Stimulated activated naive CD8-positive, alpha-beta T cell treated with anti-CD3 and anti-CD28 coated beads, Interleukin-15, Interleukin-2, amounts not matched to agents 100 ng/mL and 50 ng/mL, for 24 hours (primary cell): ENCODE measurements at regions not wholly inside any gene's neighbourhood (a gene's known extent, or its start where the extent isn't known, plus 50 kb on each side); places are given as distances from the start of the nearest gene placed in this dataset.

Source experiments
- H3K27ac Mint-ChIP-seq: one replicate; pipeline ENCODE4 v1.8.0; 2021; ENCODE audit warnings: mild to moderate bottlenecking, mixed read lengths
- H3K27me3 Mint-ChIP-seq: one replicate; pipeline ENCODE4 v1.8.0; 2021; ENCODE audit warnings: mixed read lengths
- H3K36me3 Mint-ChIP-seq: one replicate; pipeline ENCODE4 v1.8.0; 2021; ENCODE audit warnings: low read depth, mixed read lengths
- H3K4me1 Mint-ChIP-seq: one replicate; pipeline ENCODE4 v1.8.0; 2021; ENCODE audit warnings: low read depth, mixed read lengths
- H3K4me3 Mint-ChIP-seq: one replicate; pipeline ENCODE4 v1.8.0; 2021; ENCODE audit warnings: mild to moderate bottlenecking, mixed read lengths
- H3K9me3 Mint-ChIP-seq: one replicate; pipeline ENCODE4 v1.8.0; 2021; ENCODE audit warnings: mixed read lengths

- Mint-ChIP-seq H3K4me1 (no peaks in the 10 kb centered on the region), H3K27ac (no peak overlapping the region)
Observed at GRCh38 chr5:145157841-145158240, 677.3 kb downstream of the PRELID2 start.

DNA sequence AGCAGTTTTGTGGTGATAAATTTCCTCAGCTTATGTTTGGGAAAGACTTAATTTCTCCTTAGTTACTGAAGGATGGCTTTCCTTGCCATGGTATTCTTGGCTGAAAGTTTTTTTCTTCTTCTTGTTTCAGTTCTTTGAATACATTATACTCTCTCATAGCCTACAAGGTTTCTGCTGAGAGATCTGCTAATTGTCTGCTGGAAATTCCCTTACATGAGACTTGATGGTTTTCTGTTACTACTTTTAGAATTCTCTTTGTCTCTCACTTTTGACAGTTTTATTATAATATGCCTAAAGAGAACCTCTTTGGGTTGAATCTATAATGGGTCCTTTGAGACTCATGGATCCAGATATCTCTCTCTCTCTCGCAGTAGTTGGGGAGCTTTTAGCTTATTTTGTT is 693.6 kb downstream of the PRELID2 start:
- no peaks in the 10 kb centered on the region for H3K27me3 Mint-ChIP-seq
- H3K36me3 Mint-ChIP-seq: no peaks in the 10 kb centered on the region
- no peak overlapping the region for H3K4me3 Mint-ChIP-seq
- peaks cover 3% of the 10 kb centered on the region for H3K9me3 Mint-ChIP-seq
- no peaks in the 10 kb centered on the region for H3K4me1 Mint-ChIP-seq
- H3K27ac Mint-ChIP-seq: no peak overlapping the region

More at GRCh38 chr5:145157841-145158240, 677.3 kb downstream of the PRELID2 start:
- no peaks in the 10 kb centered on the region for H3K36me3 Mint-ChIP-seq
- no peaks in the 10 kb centered on the region for H3K9me3 Mint-ChIP-seq
- no peaks in the 10 kb centered on the region for H3K27me3 Mint-ChIP-seq
- H3K4me3 Mint-ChIP-seq: no peak overlapping the region

- H3K27ac Mint-ChIP-seq: no peak overlapping the region
- peaks cover 4% of the 10 kb centered on the region for H3K9me3 Mint-ChIP-seq
- H3K36me3 Mint-ChIP-seq: no peaks in the 10 kb centered on the region
- no peaks in the 10 kb centered on the region for H3K4me1 Mint-ChIP-seq
- H3K27me3 Mint-ChIP-seq: no peaks in the 10 kb centered on the region
- no peak overlapping the region for H3K4me3 Mint-ChIP-seq
Observed at GRCh38 chr5:145130996-145131395, 704.1 kb downstream of the PRELID2 start.

GRCh38 chr5:145129797-145130196 is 705.3 kb downstream of the PRELID2 start:
- Mint-ChIP-seq H3K4me1 (no peaks in the 10 kb centered on the region), H3K27me3 (no peaks in the 10 kb centered on the region), H3K36me3 (no peaks in the 10 kb centered on the region), H3K9me3 (peaks cover 4% of the 10 kb centered on the region), H3K4me3 (no peak overlapping the region), H3K27ac (no peak overlapping the region)

- Mint-ChIP-seq H3K9me3 (no peaks in the 10 kb centered on the region), H3K36me3 (no peaks in the 10 kb centered on the region), H3K27me3 (no peaks in the 10 kb centered on the region), H3K4me3 (no peak overlapping the region), H3K4me1 (no peaks in the 10 kb centered on the region), H3K27ac (no peak overlapping the region)
Observed at GRCh38 chr5:145124806-145125205, 710.3 kb downstream of the PRELID2 start.

DNA sequence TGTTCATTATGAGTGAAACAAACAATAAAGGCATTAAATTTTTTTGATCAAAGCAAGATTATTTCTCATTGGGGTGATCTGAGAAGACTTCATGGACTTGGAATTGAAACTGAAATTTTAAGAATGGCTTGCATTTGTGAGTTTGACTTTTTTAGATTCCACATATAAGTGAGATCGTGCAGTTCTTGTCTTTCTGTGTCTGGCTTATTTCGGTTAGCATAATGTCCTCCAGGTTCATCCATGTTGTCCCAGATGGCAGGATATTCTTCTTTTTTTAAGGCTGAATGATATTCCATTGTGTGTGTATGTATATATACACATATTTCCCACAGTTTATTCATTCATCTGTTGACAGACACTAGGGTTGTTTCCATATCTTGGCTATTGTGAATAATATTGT is 716.5 kb downstream of the PRELID2 start:
- no peaks in the 10 kb centered on the region for H3K27me3 Mint-ChIP-seq
- H3K27ac Mint-ChIP-seq: no peak overlapping the region
- H3K9me3 Mint-ChIP-seq: peaks cover under 1% of the 10 kb centered on the region
- H3K4me1 Mint-ChIP-seq: no peaks in the 10 kb centered on the region
- H3K4me3 Mint-ChIP-seq: no peak overlapping the region
- no peaks in the 10 kb centered on the region for H3K36me3 Mint-ChIP-seq

GRCh38 chr5:145118127-145118526 is 717.0 kb downstream of the PRELID2 start:
- Mint-ChIP-seq H3K4me1 (no peaks in the 10 kb centered on the region), H3K27me3 (no peaks in the 10 kb centered on the region), H3K27ac (no peak overlapping the region), H3K9me3 (peaks cover 3% of the 10 kb centered on the region), H3K36me3 (no peaks in the 10 kb centered on the region), H3K4me3 (no peak overlapping the region)

GRCh38 chr5:145117285-145117684 is 717.9 kb downstream of the PRELID2 start:
- H3K9me3 Mint-ChIP-seq: peaks cover 3% of the 10 kb centered on the region
- no peak overlapping the region for H3K27ac Mint-ChIP-seq
- no peaks in the 10 kb centered on the region for H3K27me3 Mint-ChIP-seq
- no peak overlapping the region for H3K4me3 Mint-ChIP-seq
- no peaks in the 10 kb centered on the region for H3K36me3 Mint-ChIP-seq
- no peaks in the 10 kb centered on the region for H3K4me1 Mint-ChIP-seq

DNA sequence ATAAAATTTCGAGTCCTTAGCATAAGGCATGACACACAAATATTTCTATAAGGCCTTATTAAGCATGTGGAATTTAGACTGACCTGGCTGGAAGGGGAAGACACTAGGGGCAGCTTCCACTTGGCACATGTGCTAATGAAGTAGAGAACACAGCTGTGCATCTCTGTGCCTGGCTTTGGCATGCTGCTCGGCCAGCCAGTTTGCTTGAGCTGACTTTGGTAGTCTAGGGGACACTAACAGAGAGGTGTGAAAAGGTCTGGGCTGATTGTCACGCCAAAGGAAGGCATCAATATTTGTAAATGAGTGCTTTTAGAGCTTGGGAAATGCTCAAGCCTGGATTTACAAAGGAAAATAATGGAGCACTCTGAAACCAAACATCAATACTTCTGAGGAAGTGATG is 723.7 kb downstream of the PRELID2 start:
- peaks cover 9% of the 10 kb centered on the region for H3K9me3 Mint-ChIP-seq
- H3K4me1 Mint-ChIP-seq: no peaks in the 10 kb centered on the region
- H3K27me3 Mint-ChIP-seq: no peaks in the 10 kb centered on the region
- no peak overlapping the region for H3K27ac Mint-ChIP-seq
- H3K36me3 Mint-ChIP-seq: no peaks in the 10 kb centered on the region
- no peak overlapping the region for H3K4me3 Mint-ChIP-seq

DNA sequence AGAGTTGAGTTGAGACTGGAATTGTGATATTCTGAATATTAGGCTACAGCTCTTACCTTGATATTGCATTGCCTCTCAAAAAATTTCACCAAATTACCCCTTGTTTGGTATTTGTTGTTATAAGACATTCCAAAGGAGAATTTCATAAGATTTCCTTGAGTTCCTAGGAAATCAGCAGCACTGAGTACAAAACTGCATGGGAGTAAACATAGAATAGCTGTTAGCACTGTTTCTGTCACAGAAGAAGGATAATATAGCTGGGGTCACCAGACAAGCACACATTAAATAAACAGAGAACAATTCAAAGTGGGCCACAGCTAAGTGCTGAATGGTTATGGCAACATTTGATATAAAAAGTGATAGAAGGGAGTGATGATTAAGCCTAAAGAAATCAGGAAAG is 724.3 kb downstream of the PRELID2 start:
- no peak overlapping the region for H3K27ac Mint-ChIP-seq
- H3K4me3 Mint-ChIP-seq: no peak overlapping the region
- no peaks in the 10 kb centered on the region for H3K4me1 Mint-ChIP-seq
- H3K27me3 Mint-ChIP-seq: no peaks in the 10 kb centered on the region
- H3K36me3 Mint-ChIP-seq: no peaks in the 10 kb centered on the region
- peaks cover 11% of the 10 kb centered on the region for H3K9me3 Mint-ChIP-seq

GRCh38 chr5:145110181-145110580 is 725.0 kb downstream of the PRELID2 start:
- no peak overlapping the region for H3K4me3 Mint-ChIP-seq
- peaks cover 13% of the 10 kb centered on the region for H3K9me3 Mint-ChIP-seq
- no peak overlapping the region for H3K27ac Mint-ChIP-seq
- no peaks in the 10 kb centered on the region for H3K27me3 Mint-ChIP-seq
- no peaks in the 10 kb centered on the region for H3K36me3 Mint-ChIP-seq
- H3K4me1 Mint-ChIP-seq: no peaks in the 10 kb centered on the region

GRCh38 chr5:145105384-145105783 is 729.8 kb downstream of the PRELID2 start:
- H3K36me3 Mint-ChIP-seq: no peaks in the 10 kb centered on the region
- peaks cover 10% of the 10 kb centered on the region for H3K9me3 Mint-ChIP-seq
- H3K27ac Mint-ChIP-seq: no peak overlapping the region
- no peak overlapping the region for H3K4me3 Mint-ChIP-seq
- no peaks in the 10 kb centered on the region for H3K27me3 Mint-ChIP-seq
- H3K4me1 Mint-ChIP-seq: no peaks in the 10 kb centered on the region

GRCh38 chr5:145104106-145104505 is 731.0 kb downstream of the PRELID2 start:
- no peaks in the 10 kb centered on the region for H3K4me1 Mint-ChIP-seq
- H3K4me3 Mint-ChIP-seq: no peak overlapping the region
- H3K36me3 Mint-ChIP-seq: no peaks in the 10 kb centered on the region
- H3K27ac Mint-ChIP-seq: no peak overlapping the region
- H3K9me3 Mint-ChIP-seq: peaks cover 10% of the 10 kb centered on the region
- no peaks in the 10 kb centered on the region for H3K27me3 Mint-ChIP-seq

DNA sequence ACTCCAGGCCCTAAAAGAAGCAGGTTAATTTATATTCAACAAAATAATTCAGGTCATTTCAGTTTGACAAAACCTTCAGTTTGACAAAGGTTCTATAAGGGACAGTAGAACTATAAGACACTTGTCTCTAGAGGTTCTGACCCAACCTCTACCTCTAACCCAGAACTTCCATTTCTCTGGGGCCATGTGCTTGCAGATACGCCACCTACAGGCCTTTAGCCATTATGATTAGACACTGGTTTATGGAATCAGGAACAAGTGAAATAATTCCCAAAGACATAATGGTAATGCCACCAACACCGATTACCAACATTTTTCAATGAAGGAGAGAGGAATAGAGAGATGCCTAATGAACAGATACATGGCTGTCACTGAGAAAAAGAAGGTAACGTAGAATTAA is 733.9 kb downstream of the PRELID2 start:
- Mint-ChIP-seq H3K27me3 (no peaks in the 10 kb centered on the region), H3K4me3 (no peak overlapping the region), H3K27ac (no peak overlapping the region), H3K9me3 (peaks cover 4% of the 10 kb centered on the region), H3K36me3 (no peaks in the 10 kb centered on the region), H3K4me1 (no peaks in the 10 kb centered on the region)

DNA sequence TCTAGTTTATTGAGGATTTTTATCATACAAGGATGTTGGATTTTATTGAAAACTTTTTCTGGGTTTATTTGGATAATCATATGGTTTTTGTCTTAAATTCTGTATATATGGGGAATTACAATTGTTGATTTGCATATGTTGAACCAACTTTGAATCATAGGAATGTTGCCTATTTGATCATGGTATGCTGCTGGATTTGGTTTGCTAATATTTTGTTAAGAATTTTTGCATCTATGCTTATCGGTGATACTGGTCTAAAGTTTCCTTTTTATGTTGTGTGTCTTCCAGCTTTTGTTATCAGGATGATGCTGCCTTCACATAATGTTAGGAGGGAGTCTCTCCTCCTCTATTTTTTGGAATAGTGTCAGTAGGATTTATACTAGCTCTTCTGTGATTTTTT is 745.0 kb downstream of the PRELID2 start:
- Mint-ChIP-seq H3K4me1 (no peaks in the 10 kb centered on the region), H3K27me3 (no peaks in the 10 kb centered on the region), H3K36me3 (no peaks in the 10 kb centered on the region), H3K27ac (no peak overlapping the region), H3K9me3 (peaks cover 8% of the 10 kb centered on the region), H3K4me3 (no peak overlapping the region)

- no peak overlapping the region for H3K4me3 Mint-ChIP-seq
- H3K9me3 Mint-ChIP-seq: peaks cover 12% of the 10 kb centered on the region
- H3K27ac Mint-ChIP-seq: no peak overlapping the region
- no peaks in the 10 kb centered on the region for H3K27me3 Mint-ChIP-seq
- no peaks in the 10 kb centered on the region for H3K4me1 Mint-ChIP-seq
- H3K36me3 Mint-ChIP-seq: no peaks in the 10 kb centered on the region
Observed at GRCh38 chr5:145084834-145085233, 750.3 kb downstream of the PRELID2 start.

GRCh38 chr5:145077028-145077427 is 758.1 kb downstream of the PRELID2 start:
- Mint-ChIP-seq H3K4me1 (no peaks in the 10 kb centered on the region), H3K27ac (no peak overlapping the region), H3K9me3 (peaks cover 12% of the 10 kb centered on the region), H3K4me3 (no peak overlapping the region), H3K36me3 (no peaks in the 10 kb centered on the region), H3K27me3 (no peaks in the 10 kb centered on the region)
